ENCODE measurements at regions not wholly inside any gene's neighbourhood (a gene's known extent, or its start where the extent isn't known, plus 50 kb on each side); places are given as distances from the start of the nearest gene placed in this dataset.

GRCh38 chr16:5965321-5965720 is 867.7 kb upstream of the EEF2KMT start:
- H3K36me3 ChIP-seq (ENCODE audit: control insufficient read depth in 1 of 2, insufficient read depth in 2 of 2, low read length in 2 of 2): no peaks in the 10 kb centered on the region
- no peak overlapping the region for H3K23ac ChIP-seq (ENCODE audit: low read length)
- no peak for DNase-seq
- no peak overlapping the region for H3K27ac ChIP-seq (ENCODE audit: low read depth, low read length)
- H3K79me2 ChIP-seq (ENCODE audit: control insufficient read depth, insufficient read depth, low read length, poor library complexity): no peaks in the 10 kb centered on the region
- H3K14ac ChIP-seq (ENCODE audit: low read length): no peak overlapping the region
- H3K27me3 ChIP-seq (ENCODE audit: insufficient read depth, low read length): no peaks in the 10 kb centered on the region
- no peak overlapping the region for H2AK5ac ChIP-seq (ENCODE audit: low read length)
- H3K9ac ChIP-seq (ENCODE audit: low read length): no peak overlapping the region
- no peak overlapping the region for H3K4me2 ChIP-seq (ENCODE audit: low read length)
- H2BK120ac ChIP-seq (ENCODE audit: insufficient read depth, low read length, poor library complexity): no peak overlapping the region
- no peak overlapping the region for H4K91ac ChIP-seq (ENCODE audit: low read depth, low read length)
- no peak overlapping the region for H3K18ac ChIP-seq (ENCODE audit: low read length)
- no peak overlapping the region for H2BK5ac ChIP-seq (ENCODE audit: low read depth, low read length, poor library complexity)
- no CpG with 5 or more reads among the region's 3 CpGs for WGBS (ENCODE audit: extremely low coverage, insufficient coverage, insufficient read length)
- H3K4me1 ChIP-seq (ENCODE audit: control insufficient read depth in 1 of 2, insufficient read depth in 2 of 2, low read length in 2 of 2): no peaks in the 10 kb centered on the region
- no peaks in the 10 kb centered on the region for H3K9me3 ChIP-seq (ENCODE audit: insufficient read depth, low read depth, low read length)
- H2AFZ ChIP-seq (ENCODE audit: insufficient read depth, low read length, poor library complexity): no peak overlapping the region
- no peak overlapping the region for H4K12ac ChIP-seq (ENCODE audit: low read depth, low read length)
- no peak overlapping the region for H4K8ac ChIP-seq (ENCODE audit: low read depth, low read length)
- no peaks in the 10 kb centered on the region for H3K79me1 ChIP-seq (ENCODE audit: low read length)
- no peak overlapping the region for H3K4me3 ChIP-seq (ENCODE audit: low read depth, low read length)
- no peak overlapping the region for H2BK12ac ChIP-seq (ENCODE audit: low read length)
- no peak overlapping the region for H3K4ac ChIP-seq (ENCODE audit: low read depth, low read length)

- no peaks in the 10 kb centered on the region for H3K79me2 ChIP-seq (ENCODE audit: control insufficient read depth, insufficient read depth, low read length, poor library complexity)
- H4K12ac ChIP-seq (ENCODE audit: low read depth, low read length): no peak overlapping the region
- no peak overlapping the region for H3K4me2 ChIP-seq (ENCODE audit: low read length)
- H3K79me1 ChIP-seq (ENCODE audit: low read length): no peaks in the 10 kb centered on the region
- H3K27ac ChIP-seq (ENCODE audit: low read depth, low read length): no peak overlapping the region
- H3K18ac ChIP-seq (ENCODE audit: low read length): no peak overlapping the region
- H2BK120ac ChIP-seq (ENCODE audit: insufficient read depth, low read length, poor library complexity): no peak overlapping the region
- no peak overlapping the region for H3K9ac ChIP-seq (ENCODE audit: low read length)
- no peak overlapping the region for H4K8ac ChIP-seq (ENCODE audit: low read depth, low read length)
- no peak overlapping the region for H3K14ac ChIP-seq (ENCODE audit: low read length)
- no peak overlapping the region for H3K23ac ChIP-seq (ENCODE audit: low read length)
- H3K36me3 ChIP-seq (ENCODE audit: control insufficient read depth in 1 of 2, insufficient read depth in 2 of 2, low read length in 2 of 2): no peaks in the 10 kb centered on the region
- H2AK5ac ChIP-seq (ENCODE audit: low read length): no peak overlapping the region
- H3K4ac ChIP-seq (ENCODE audit: low read depth, low read length): no peak overlapping the region
- H2AFZ ChIP-seq (ENCODE audit: insufficient read depth, low read length, poor library complexity): no peak overlapping the region
- no peak overlapping the region for H4K91ac ChIP-seq (ENCODE audit: low read depth, low read length)
- H3K4me1 ChIP-seq (ENCODE audit: control insufficient read depth in 1 of 2, insufficient read depth in 2 of 2, low read length in 2 of 2): no peaks in the 10 kb centered on the region
- WGBS (ENCODE audit: extremely low coverage, insufficient coverage, insufficient read length): no CpG with 5 or more reads among the region's 5 CpGs
- no peak overlapping the region for H2BK12ac ChIP-seq (ENCODE audit: low read length)
- DNase-seq: no peak
- no peaks in the 10 kb centered on the region for H3K9me3 ChIP-seq (ENCODE audit: insufficient read depth, low read depth, low read length)
- no peak overlapping the region for H3K4me3 ChIP-seq (ENCODE audit: low read depth, low read length)
- H2BK5ac ChIP-seq (ENCODE audit: low read depth, low read length, poor library complexity): no peak overlapping the region
- H3K27me3 ChIP-seq (ENCODE audit: insufficient read depth, low read length): no peaks in the 10 kb centered on the region
These were observed 853.9 kb upstream of the EEF2KMT start for GRCh38 chr16:5951486-5951885.

GRCh38 chr16:5944971-5945370 is 847.4 kb upstream of the EEF2KMT start:
- Histone ChIP-seq H3K18ac (ENCODE audit: low read length) (no peak overlapping the region), H3K79me2 (ENCODE audit: control insufficient read depth, insufficient read depth, low read length, poor library complexity) (no peaks in the 10 kb centered on the region), H3K36me3 (ENCODE audit: control insufficient read depth in 1 of 2, insufficient read depth in 2 of 2, low read length in 2 of 2) (no peaks in the 10 kb centered on the region), H4K8ac (ENCODE audit: low read depth, low read length) (no peak overlapping the region), H2BK120ac (ENCODE audit: insufficient read depth, low read length, poor library complexity) (no peak overlapping the region), H3K4me2 (ENCODE audit: low read length) (no peak overlapping the region), H3K14ac (ENCODE audit: low read length) (no peak overlapping the region), H4K12ac (ENCODE audit: low read depth, low read length) (no peak overlapping the region), H3K79me1 (ENCODE audit: low read length) (no peaks in the 10 kb centered on the region), H2BK12ac (ENCODE audit: low read length) (no peak overlapping the region), H2AK5ac (ENCODE audit: low read length) (no peak overlapping the region), H2AFZ (ENCODE audit: insufficient read depth, low read length, poor library complexity) (no peak overlapping the region), H3K27me3 (ENCODE audit: insufficient read depth, low read length) (no peaks in the 10 kb centered on the region), H2BK5ac (ENCODE audit: low read depth, low read length, poor library complexity) (no peak overlapping the region), H3K9me3 (ENCODE audit: insufficient read depth, low read depth, low read length) (peaks cover 5% of the 10 kb centered on the region), H3K4ac (ENCODE audit: low read depth, low read length) (no peak overlapping the region), H3K4me3 (ENCODE audit: low read depth, low read length) (no peak overlapping the region), H3K27ac (ENCODE audit: low read depth, low read length) (no peak overlapping the region), H3K4me1 (ENCODE audit: control insufficient read depth in 1 of 2, insufficient read depth in 2 of 2, low read length in 2 of 2) (no peaks in the 10 kb centered on the region), H3K9ac (ENCODE audit: low read length) (no peak overlapping the region), H4K91ac (ENCODE audit: low read depth, low read length) (no peak overlapping the region), H3K23ac (ENCODE audit: low read length) (no peak overlapping the region)
- DNase-seq: no peak
- no CpG with 5 or more reads among the region's 4 CpGs for WGBS (ENCODE audit: extremely low coverage, insufficient coverage, insufficient read length)

- no peaks in the 10 kb centered on the region for H3K36me3 ChIP-seq (ENCODE audit: control insufficient read depth in 1 of 2, insufficient read depth in 2 of 2, low read length in 2 of 2)
These were observed 841.0 kb upstream of the EEF2KMT start for GRCh38 chr16:5938607-5939006.

More at GRCh38 chr16:5938607-5939006, 841.0 kb upstream of the EEF2KMT start:
- Histone ChIP-seq H2BK120ac (ENCODE audit: insufficient read depth, low read length, poor library complexity) (no peak overlapping the region), H3K27ac (ENCODE audit: low read depth, low read length) (no peak overlapping the region), H3K14ac (ENCODE audit: low read length) (no peak overlapping the region), H3K18ac (ENCODE audit: low read length) (no peak overlapping the region), H3K23ac (ENCODE audit: low read length) (no peak overlapping the region), H4K8ac (ENCODE audit: low read depth, low read length) (no peak overlapping the region), H2AK5ac (ENCODE audit: low read length) (no peak overlapping the region), H2BK5ac (ENCODE audit: low read depth, low read length, poor library complexity) (no peak overlapping the region), H2AFZ (ENCODE audit: insufficient read depth, low read length, poor library complexity) (no peak overlapping the region), H3K79me1 (ENCODE audit: low read length) (no peaks in the 10 kb centered on the region), H4K12ac (ENCODE audit: low read depth, low read length) (no peak overlapping the region), H2BK12ac (ENCODE audit: low read length) (no peak overlapping the region), H3K4me3 (ENCODE audit: low read depth, low read length) (no peak overlapping the region), H3K4me2 (ENCODE audit: low read length) (no peak overlapping the region), H3K4me1 (ENCODE audit: control insufficient read depth in 1 of 2, insufficient read depth in 2 of 2, low read length in 2 of 2) (no peaks in the 10 kb centered on the region), H3K27me3 (ENCODE audit: insufficient read depth, low read length) (no peaks in the 10 kb centered on the region), H3K79me2 (ENCODE audit: control insufficient read depth, insufficient read depth, low read length, poor library complexity) (no peaks in the 10 kb centered on the region), H4K91ac (ENCODE audit: low read depth, low read length) (no peak overlapping the region), H3K9me3 (ENCODE audit: insufficient read depth, low read depth, low read length) (peaks cover 11% of the 10 kb centered on the region), H3K9ac (ENCODE audit: low read length) (no peak overlapping the region), H3K4ac (ENCODE audit: low read depth, low read length) (no peak overlapping the region)
- DNase-seq: no peak
- no CpG with 5 or more reads among the region's 1 CpG for WGBS (ENCODE audit: extremely low coverage, insufficient coverage, insufficient read length)
